SU-DHL-6 (cell line): ENCODE measurements at regions not wholly inside any gene's neighbourhood (a gene's known extent, or its start where the extent isn't known, plus 50 kb on each side); places are given as distances from the start of the nearest gene placed in this dataset.

Source experiments
- H2AFZ ChIP-seq: fragments of 200-600 bp; sonication (generic); 2 replicates; pipeline ENCODE4 v1.6.1; 2014; ENCODE audit warnings: low read depth, mild to moderate bottlenecking, moderate library complexity, mixed read lengths, antibody characterized with exemption, low read length; ENCODE audit not compliant: severe bottlenecking
- H3F3A ChIP-seq: fragments of 200-600 bp; shearing (Covaris generic); 2 replicates; pipeline ENCODE4 v1.6.0; 2016; ENCODE audit warnings: antibody characterized with exemption, mild to moderate bottlenecking; ENCODE audit not compliant: insufficient read depth
- H3K27ac ChIP-seq: fragments of 200-600 bp; sonication (generic); 2 replicates; pipeline ENCODE4 v1.5.1; 2016; ENCODE audit warnings: low read depth, mild to moderate bottlenecking, low read length, moderate library complexity, mixed read lengths
- H3K27me3 ChIP-seq: fragments of 200-600 bp; sonication (generic), shearing (Covaris generic); 2 replicates; pipeline ENCODE4 v1.6.0; 2014; ENCODE audit warnings: mild to moderate bottlenecking, low read length
- H3K36me3 ChIP-seq: fragments of 200-600 bp; sonication (generic); 2 replicates; pipeline ENCODE4 v1.6.1; 2014; ENCODE audit warnings: mild to moderate bottlenecking, low read length, mixed read lengths
- H3K4me2 ChIP-seq: fragments of 300-600, 200-600 bp; shearing (Covaris generic), sonication (generic); 2 replicates; pipeline ENCODE4 v1.6.0; 2014; ENCODE audit warnings: low read length, low read depth, mild to moderate bottlenecking; ENCODE audit not compliant: poor library complexity, severe bottlenecking
- H3K4me3 ChIP-seq: fragments of 200-600 bp; sonication (generic); 2 replicates; pipeline ENCODE4 v1.5.1; 2014; ENCODE audit warnings: antibody characterized with exemption, low read length, mild to moderate bottlenecking, mixed read lengths; ENCODE audit not compliant: insufficient read depth, poor library complexity, severe bottlenecking
- H3K79me2 ChIP-seq: fragments of 200-600 bp; sonication (generic); 2 replicates; pipeline ENCODE4 v1.6.1; 2014; ENCODE audit warnings: mild to moderate bottlenecking, low read length, moderate library complexity; ENCODE audit not compliant: insufficient read depth
- H3K9ac ChIP-seq: fragments of 200-600 bp; sonication (generic); 2 replicates; pipeline ENCODE4 v1.7.0; 2014; ENCODE audit warnings: mild to moderate bottlenecking, low read length
- H3K9me2 ChIP-seq: fragments of 200-600 bp; sonication (generic); replicated peaks from 2 replicates; pipeline ENCODE4 v1.6.1; 2014; ENCODE audit warnings: low read length; ENCODE audit not compliant: insufficient read depth
- H3K9me3 ChIP-seq: fragments of 200-600 bp; sonication (generic); 2 replicates; pipeline ENCODE4 v1.6.1; 2014; ENCODE audit warnings: low read length, mixed read lengths; ENCODE audit not compliant: insufficient read depth
- H4K20me1 ChIP-seq: fragments of 200-600 bp; sonication (generic); 2 replicates; pipeline ENCODE4 v1.6.1; 2014; ENCODE audit warnings: low read depth, mild to moderate bottlenecking, antibody characterized with exemption, low read length, moderate library complexity, mixed read lengths
- EZH2phosphoT487 ChIP-seq: fragments of 200-600 bp; sonication (generic), shearing (Covaris generic); conservative IDR thresholded peaks from 2 replicates; pipeline ENCODE4 v1.6.1; 2018; ENCODE audit warnings: mild to moderate bottlenecking, antibody characterized with exemption, low read length, moderate library complexity, mixed read lengths
- TF ChIP-seq, protein P1 (sequence below): fragments of 200-600 bp; sonication (generic); IDR thresholded peaks from one replicate; pipeline ENCODE4 v1.5.1; 2017; ENCODE audit warnings: antibody characterized with exemption, mild to moderate bottlenecking, low read length, moderate library complexity; ENCODE audit not compliant: insufficient read depth, poor library complexity, severe bottlenecking

DNA sequence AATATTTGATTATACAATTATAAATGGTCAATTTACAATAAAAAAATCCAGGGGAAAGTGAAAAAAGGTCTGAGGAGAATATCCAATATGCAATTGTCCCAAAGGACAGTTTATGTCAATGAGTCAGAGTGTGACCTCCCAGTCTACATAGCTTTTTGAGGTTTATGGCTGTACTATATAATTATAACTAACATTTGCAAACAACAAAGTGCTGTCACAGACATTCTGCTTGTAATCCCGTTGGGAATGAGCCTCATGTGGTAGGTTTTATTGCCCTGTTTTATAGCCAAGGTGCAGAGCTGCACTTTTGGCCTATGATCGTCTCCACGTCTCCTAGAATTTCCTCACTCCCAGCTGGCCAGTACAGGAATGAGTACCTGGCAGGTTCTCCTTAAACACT is 103.8 kb downstream of the ADSS2 start:
- H3F3A ChIP-seq = no peaks in the 10 kb centered on the region
- no peak for TF ChIP-seq EZH2phosphoT487
- TF ChIP-seq, protein P1, sequence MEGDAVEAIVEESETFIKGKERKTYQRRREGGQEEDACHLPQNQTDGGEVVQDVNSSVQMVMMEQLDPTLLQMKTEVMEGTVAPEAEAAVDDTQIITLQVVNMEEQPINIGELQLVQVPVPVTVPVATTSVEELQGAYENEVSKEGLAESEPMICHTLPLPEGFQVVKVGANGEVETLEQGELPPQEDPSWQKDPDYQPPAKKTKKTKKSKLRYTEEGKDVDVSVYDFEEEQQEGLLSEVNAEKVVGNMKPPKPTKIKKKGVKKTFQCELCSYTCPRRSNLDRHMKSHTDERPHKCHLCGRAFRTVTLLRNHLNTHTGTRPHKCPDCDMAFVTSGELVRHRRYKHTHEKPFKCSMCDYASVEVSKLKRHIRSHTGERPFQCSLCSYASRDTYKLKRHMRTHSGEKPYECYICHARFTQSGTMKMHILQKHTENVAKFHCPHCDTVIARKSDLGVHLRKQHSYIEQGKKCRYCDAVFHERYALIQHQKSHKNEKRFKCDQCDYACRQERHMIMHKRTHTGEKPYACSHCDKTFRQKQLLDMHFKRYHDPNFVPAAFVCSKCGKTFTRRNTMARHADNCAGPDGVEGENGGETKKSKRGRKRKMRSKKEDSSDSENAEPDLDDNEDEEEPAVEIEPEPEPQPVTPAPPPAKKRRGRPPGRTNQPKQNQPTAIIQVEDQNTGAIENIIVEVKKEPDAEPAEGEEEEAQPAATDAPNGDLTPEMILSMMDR = no peak
- H3K27me3 ChIP-seq = 0 out of 2 replicates have a peak, but pooled peaks cover 5% of the 10 kb centered on the region
- no peaks in the 10 kb centered on the region for H3K36me3 ChIP-seq
- no peaks in the 10 kb centered on the region for H4K20me1 ChIP-seq
- H3K9me2 ChIP-seq = no peaks in the 10 kb centered on the region
- H3K27ac ChIP-seq = no peak overlapping the region
- peaks cover 11% of the 10 kb centered on the region; the same call in 1 of the 2 replicates for H3K9me3 ChIP-seq
- no peak overlapping the region for H3K4me3 ChIP-seq
- H2AFZ ChIP-seq = no peak overlapping the region
- H3K79me2 ChIP-seq = no peaks in the 10 kb centered on the region
- H3K4me2 ChIP-seq = no peak overlapping the region
- H3K9ac ChIP-seq = no peak overlapping the region

DNA sequence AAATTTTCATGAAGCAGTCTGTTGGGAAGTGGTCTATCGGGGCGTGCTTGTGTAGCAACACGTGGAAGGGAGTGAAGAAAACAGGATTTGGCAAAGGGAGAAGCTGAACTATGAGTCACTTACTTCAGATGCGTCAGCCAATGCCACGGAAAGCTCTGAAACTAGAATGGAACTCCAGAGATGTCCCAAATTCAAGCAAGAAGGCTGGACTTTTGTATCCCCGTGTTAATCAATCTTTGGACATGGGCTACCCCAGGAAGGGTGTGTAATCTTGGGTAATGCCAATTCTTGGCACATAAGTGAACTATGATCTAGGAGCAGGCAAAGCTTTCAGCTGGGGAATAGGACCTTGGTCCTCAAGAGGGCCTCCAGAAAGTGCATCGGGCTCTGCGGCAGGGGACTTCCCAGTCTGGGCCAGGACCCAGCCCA is 102.6 kb downstream of the ADSS2 start:
- Histone ChIP-seq H3K9me3 (peaks cover 11% of the 10 kb centered on the region; the same call in 1 of the 2 replicates), H3K36me3 (no peaks in the 10 kb centered on the region), H3K27ac (no peak overlapping the region), H3K27me3 (0 out of 2 replicates have a peak, but pooled peaks cover 5% of the 10 kb centered on the region), H3K9ac (no peak overlapping the region), H3K79me2 (no peaks in the 10 kb centered on the region), H3F3A (no peaks in the 10 kb centered on the region), H4K20me1 (no peaks in the 10 kb centered on the region), H2AFZ (no peak overlapping the region), H3K9me2 (no peaks in the 10 kb centered on the region), H3K4me3 (no peak overlapping the region), H3K4me2 (no peak overlapping the region)
- TF ChIP-seq, protein P1 = no peak
- no peak for TF ChIP-seq EZH2phosphoT487

DNA sequence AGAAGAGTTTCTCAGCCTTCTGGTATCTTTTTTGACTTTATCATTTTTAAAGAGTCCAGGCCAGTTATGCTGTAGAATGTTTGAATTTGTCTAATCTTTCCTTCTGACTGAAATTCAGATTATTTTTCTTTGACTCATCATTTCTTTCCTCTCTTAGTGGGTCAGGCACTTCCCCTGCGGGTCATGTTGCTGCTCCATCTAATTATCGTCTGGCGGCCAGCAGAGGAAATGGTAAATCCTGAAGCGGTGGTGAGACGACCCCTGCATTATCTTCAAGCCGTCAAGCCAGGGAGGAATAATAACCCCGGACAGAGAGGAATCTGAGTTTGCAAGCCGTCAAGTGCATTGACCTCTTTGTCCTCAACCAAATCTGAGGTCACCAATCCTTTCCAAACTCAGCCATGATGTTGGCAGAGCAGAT is 102.1 kb downstream of the ADSS2 start:
- Histone ChIP-seq H4K20me1 (no peaks in the 10 kb centered on the region), H3K9ac (no peak overlapping the region), H3K27ac (no peak overlapping the region), H2AFZ (no peak overlapping the region), H3K9me3 (peaks cover 11% of the 10 kb centered on the region; the same call in 1 of the 2 replicates), H3K4me3 (no peak overlapping the region), H3K36me3 (no peaks in the 10 kb centered on the region), H3K9me2 (no peaks in the 10 kb centered on the region), H3K79me2 (no peaks in the 10 kb centered on the region), H3K4me2 (no peak overlapping the region), H3F3A (no peaks in the 10 kb centered on the region), H3K27me3 (0 out of 2 replicates have a peak, but pooled peaks cover 5% of the 10 kb centered on the region)
- TF ChIP-seq, protein P1 = no peak
